NCI-H1436 treated with DMSO at 0.1 percent for 48 hours (cell line): ENCODE measurements at regions not wholly inside any gene's neighbourhood (a gene's known extent, or its start where the extent isn't known, plus 50 kb on each side); places are given as distances from the start of the nearest gene placed in this dataset.

ENCODE experiments used
- DNase-seq: peaks from one replicate; lab custom pipeline; 2025; lab: John Stamatoyannopoulos, UW

DNA sequence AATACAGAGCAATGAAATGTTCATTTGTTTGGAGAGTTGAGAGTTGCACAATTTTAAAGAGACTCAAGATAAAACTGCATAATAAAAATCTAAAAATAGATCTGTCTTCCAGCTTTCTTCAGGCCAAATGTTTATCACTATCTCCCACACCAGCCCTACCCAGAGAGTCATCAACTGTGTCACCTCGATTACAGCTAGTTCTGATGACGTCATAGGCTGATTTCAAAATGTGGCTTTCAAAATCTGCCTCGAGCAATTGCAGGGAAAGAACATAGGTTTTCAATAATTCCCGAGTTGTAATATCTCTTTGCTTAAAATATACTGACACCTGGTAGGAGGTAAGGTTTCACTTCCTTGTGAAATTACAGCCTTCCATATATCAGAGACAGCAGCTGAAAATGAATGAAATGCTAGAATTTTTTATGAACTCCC lies 677.6 kb upstream of the ID2 start:
- no peak for DNase-seq

DNA sequence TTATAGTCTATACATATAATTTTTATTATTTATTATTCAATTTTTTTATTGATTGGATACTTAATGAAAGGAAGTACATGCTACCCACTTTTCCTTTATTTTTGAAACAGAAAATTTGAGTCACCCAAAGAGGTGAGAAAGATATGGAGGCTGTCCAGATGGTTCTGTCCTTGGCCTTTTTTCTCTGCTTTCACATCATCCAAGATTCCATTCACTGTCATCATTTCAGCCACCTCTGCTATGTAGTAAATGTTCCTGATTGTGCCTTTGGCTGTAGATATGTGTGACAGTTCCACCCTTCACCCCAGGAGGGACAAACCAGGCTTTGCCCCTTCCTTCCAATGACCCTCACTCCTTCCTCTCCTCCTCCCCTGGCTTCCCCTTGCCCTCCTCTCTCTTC lies 675.7 kb upstream of the ID2 start:
- no peak for DNase-seq

DNA sequence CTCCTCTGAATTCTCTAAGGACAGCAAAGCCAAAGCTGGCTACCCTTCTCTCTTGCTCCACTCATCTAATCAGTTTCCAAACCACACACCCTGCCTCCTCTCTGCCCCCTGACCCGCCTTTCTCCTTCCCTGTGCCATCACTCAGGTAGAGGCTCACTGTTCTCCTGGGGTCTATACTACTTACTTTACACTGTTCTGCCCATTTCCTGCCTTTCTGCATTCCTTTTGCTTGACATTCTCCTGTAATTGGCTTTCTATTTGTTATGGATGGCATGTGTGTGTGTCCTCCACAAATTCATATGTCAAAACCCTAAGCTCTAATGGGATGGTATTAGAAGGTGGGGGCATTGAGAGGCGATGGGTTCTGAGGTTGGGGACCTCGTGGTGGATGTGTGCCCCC lies 675.2 kb upstream of the ID2 start:
- DNase-seq, result no peak

DNA sequence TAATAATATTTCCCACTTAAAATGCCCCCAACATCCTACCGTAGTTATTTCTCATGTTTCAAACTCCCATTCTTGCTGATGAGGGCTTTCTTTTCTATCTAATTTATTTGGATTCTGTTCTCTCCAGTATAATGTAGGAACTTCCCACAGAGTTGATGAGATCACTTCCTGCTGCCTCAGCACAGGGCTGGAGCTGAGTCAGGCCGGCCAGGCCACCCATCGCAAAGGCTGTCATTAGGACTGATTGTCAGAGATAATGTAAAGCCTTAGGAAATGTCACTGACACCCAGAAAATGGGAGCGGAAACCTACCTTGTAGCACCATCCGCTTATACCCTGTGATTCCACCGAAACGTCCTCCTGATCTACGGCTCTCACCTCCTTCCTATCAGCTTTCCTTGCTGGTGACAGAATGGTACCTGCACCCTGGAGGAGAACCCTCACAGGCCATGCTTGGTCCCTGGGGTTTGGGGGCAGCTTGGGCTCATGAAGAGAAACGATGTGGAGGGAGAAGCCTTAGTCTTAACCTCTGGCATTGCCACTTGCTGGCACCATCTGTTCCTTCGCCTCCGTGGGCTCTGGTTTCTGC lies 672.8 kb upstream of the ID2 start:
- DNase-seq, result no peak

DNA sequence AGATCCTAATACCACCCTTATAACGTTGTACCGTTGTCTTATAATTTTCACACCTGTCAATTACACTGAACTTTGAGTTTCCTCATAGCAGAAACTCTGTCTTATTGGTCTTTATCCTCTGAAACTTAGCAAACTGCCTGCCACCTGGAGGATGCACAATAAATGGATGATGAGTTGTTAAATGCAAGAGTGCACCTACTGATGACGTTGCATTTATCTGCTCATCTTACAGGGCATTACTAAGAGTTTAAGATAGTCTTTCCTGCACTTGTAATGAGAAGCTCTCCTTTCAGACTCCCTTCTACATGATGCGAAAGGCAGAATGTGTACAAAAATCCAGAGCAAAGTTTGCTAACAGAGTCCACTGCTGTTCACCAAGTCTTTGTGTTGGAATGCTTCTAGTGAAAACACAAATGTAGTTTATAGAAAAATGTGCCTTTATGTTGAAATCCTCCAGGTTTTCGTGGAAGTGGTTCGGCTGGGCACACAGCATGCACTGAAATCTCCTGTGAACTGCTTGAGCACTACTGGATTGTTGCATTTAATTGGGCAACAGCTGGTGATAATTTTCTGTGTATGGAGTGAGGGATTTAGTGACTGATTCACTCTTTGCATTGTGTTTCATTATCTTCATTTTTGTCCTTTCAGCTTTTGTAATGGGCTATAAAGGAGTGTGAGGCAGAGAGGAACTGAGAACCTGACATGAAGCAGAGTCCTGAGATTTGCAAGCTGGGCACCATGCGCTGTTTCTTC lies 665.8 kb upstream of the ID2 start:
- no peak for DNase-seq

DNA sequence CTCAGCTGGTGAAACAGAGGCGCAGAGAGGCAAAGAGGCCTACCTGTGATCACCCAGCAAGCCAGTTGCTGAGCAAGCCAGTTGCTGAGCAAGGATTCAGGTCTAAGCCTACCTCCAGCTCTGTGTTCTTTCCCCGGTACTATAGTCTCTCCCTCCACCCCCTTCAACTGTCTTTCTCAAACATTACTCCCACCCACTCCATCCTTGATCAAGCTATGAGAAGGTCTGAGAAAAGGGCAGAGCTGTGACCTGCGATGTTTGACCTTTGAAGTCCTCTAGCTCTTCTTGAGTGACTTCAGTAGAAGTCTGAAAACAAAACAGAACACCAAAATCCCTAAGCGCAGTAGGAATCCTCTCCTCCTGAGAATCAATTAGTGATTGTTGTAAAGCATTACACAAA lies 665.2 kb upstream of the ID2 start:
- no peak for DNase-seq

DNA sequence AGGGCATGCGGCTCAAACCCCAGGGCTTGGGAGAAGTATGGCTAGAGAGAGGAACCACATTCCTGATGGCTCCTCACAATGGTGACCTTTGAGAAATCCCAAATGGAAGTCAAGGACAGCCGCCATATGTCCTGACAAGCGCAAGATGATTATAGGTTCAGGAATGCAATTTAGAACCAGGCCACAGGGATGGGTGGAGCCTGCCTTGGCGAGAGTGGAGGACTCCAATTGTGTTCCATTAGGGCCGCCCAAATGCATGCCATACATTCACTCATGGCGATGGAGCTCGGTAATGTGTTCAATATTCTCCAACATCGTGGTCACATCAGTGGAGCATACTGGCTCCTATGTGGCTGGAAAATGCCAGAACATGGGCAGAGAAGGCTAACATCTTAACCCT lies 662.9 kb upstream of the ID2 start:
- DNase-seq, result no peak

DNA sequence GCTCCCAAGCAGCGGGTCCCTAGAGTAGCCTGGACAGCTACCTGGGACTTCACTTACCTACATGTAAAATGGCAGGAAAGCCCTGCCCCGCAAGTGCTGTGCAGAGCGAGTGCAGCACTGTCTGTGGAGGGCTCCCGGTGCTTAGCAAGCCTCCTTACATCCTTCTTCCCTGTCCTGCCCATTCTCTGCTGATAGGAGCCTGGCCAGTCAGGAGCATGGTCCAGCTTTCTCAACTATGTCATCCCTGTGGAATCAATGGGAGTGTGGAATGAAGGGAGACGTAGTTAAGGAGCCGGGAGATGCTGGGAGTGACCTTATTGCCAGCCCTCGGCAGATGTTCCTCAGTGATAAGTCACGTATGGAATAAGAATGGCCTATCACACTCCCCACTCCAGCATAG lies 661.9 kb upstream of the ID2 start:
- no peak for DNase-seq

DNA sequence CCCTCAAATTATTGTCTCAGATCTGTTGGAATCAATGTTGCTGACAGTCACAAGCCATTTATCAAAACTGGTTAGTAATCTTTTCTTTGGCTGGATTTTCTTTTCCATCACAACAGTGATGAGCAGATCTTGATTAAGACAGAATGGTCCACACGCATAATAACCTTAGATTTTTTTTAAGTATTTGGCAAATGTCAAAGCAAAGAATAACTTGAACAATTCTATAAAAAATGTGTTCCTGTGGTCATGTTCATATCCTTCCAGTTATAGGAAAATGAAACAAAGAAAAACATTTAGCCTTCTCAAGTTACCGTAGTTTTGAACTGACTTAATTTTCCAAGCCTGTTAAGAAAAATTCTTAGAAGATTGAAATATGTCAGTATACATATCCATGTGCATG lies 659.9 kb upstream of the ID2 start:
- no peak for DNase-seq

DNA sequence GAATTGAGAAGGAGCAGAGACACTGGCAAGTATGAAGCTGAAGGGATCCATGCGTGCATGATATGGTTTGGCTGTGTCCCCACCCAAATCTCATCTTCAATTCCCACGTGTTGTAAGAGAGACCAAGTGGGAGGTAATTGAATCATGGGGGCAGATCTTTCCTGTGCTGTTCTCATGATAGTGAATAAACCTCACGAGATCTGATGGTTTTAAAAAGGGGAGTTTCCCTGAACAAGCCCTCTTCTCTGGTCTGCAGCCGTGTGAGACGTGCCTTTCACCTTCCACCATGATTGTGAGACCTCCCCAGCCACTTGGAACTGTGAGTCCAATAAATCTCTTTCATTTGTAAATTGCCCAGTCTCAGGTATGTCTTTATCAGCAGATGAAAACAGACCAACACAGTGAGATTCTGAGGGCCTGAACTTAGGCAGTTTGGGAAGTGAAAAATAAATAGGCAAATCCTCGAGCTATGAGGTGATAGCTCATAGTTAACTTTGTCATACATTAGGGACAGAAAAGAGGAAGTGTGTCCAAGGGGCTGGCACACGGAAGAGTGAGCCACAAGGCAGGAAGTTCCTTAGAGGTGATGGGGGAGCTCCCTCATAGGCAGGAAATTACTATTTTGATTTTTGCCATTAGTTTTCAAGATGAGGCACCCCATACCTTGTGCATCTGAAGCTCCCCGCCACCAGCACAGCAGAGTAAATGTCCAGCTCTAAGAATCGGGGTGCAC lies 658.8 kb upstream of the ID2 start:
- DNase-seq, result no peak

DNA sequence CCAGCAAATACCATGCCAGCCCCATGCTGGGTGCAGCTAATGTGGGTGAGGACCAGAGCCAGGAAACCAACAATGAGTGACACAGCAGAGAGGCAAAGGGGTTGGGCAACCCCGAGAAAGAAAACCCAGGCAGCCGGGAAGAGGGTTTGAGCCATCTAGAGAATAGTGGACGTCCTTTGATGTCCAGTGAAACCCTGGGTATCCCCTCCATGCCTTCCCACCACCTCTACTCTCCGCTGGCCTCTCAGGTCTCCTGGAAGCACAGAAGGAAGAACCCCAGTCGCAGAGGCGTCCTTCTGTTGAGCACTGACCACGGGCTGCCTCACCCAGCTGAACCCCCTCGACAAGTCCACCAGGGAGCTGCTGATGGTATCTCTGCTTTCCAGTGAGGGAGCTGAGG lies 657.4 kb upstream of the ID2 start:
- DNase-seq, result no peak

DNA sequence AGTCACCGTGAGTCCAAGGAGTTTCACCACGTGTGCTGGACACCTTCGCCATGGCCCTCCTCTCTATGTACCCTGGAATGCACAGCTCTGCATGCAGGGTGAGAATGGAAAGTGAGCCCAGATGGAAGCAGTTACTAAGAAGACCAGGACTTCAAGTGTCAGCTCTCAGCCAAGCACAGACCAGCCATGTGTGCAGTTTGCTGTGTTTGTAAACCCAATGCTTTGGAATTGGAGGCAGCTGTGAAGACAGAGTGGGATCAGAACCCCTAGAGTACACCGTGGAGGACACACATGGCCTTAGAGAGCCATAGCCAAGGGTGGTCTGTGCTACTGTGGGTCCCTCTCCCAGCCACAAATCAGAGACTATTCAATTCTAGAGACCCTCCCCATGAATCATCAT lies 655.5 kb upstream of the ID2 start:
- no peak for DNase-seq

DNA sequence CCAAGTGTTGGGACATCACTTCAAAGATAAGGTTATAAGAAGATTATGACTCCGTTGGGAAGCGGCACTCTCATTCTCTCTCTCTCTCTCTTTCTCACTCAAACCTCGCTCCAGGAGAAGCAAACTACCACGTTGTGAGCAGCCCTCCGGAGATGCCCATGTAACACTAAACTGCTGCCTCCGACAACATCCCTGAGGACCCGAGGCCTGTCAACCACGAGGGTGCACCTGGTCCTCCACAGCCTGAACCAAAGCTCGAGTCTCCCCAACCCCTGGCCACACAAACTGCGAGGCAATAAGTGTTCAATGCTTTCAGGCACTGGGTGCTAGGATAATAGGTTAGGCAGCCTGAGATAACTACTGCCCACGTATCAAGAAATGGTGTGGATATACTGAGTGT lies 654.5 kb upstream of the ID2 start:
- no peak for DNase-seq

DNA sequence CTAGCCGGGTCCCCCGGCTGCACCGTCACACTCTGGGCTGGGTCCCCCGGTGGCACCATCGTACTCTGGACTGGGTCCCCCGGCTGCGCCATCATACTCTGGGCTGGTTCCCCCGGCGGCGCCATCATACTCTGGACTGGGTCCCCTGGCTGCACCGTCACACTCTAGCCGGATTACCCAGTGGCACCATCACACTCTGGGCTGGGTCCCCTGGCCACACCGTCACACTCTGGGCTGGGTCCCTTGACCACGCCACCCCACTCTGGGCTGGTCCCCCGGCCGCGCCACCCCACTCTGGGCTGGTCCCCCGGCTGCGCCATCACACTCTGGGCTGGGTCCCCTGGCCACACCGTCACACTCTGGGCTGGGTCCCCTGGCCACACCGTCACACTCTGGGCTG lies 653.8 kb upstream of the ID2 start:
- DNase-seq, result no peak

DNA sequence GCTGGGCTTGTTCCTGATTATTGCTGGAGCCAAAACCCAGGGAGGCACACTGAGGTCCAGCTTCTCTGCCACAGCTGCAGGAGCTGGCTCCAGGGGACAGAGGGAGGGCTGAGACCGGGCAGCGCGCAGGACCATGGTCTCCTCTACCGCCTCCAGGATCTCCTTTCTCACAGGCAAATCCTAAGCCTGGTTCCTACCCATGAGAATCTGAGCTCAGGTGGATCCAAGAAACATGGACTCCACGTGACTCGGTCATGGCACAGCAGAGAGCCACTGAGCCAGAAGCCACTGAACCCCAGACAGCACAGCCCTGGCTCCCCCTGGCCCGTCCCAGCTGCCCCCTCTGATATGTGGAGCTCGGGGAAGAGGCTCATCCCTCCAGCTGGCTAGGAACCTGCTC lies 653.4 kb upstream of the ID2 start:
- no peak for DNase-seq

DNA sequence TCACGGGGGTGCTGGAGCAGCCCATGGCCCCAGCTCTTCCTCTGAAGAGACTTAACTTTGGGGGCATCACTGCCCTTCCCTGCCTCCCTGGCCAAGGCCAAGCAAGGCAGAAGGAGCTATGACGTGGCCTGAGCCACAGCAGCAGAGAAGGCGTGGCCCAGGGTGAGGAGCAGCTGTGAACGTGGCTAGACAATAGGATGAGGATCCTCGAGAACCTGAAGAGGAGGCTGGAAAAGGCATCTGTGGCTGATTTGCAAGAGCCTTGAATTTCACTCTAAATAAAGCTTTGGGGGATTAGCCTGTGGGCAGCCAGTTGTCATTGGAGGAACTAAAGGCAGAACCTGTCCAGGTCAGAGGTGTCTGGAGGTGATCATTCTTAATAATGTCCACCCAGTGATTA lies 652.9 kb upstream of the ID2 start:
- DNase-seq, result no peak

DNA sequence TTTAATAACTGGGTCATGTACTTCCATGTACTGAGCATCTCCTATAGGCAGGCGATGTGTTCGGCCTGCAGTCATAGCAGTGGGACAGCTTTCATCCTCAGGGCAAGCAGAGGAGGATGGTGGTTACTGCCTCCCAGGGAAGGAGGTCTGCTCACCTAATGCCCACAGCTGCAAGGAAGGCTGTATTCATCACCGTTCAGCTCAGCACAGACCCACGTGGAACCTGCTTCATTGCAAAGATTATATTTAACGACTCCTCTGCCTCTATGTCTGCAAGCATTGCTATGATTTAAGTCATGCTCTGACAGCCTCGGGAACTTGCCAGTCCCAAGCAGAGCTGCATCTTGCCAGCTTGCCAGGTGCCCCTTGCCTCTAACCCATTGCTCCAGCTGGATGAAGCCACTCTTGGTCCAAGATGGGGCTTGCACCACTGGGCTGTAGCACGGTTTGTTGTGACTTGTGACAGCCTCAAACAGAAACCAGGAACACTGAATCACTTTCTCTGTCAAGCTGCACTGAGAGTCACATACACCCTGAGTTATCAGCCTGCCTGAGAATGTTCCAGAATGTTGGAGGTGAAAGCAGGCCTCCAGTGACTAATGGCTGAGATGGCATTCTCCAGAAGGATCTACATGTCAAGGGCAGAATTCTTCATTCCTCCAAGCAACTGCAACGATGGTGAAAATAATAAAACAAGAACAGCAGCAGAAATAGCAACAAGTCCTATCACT lies 651.1 kb upstream of the ID2 start:
- no peak for DNase-seq

DNA sequence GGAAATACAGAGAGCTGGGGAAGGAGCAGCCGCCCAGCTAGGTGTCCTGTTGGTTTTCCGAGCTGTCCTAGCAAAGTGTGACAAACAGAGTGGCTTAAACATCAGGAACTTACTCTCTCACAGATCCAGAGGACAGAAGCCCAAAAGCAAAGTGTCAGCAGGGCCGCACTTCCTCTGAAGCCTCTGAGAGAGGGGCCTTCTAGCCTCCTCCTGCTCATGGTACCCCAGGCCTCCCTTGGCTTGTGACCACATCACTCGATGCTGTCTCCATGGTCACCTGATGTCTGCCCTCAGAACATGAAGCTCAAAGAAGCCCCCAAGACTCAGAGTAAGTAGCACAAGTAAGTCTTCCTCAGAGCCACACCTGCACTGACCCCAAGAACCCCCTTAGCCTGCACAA lies 650.5 kb upstream of the ID2 start:
- DNase-seq, result no peak

DNA sequence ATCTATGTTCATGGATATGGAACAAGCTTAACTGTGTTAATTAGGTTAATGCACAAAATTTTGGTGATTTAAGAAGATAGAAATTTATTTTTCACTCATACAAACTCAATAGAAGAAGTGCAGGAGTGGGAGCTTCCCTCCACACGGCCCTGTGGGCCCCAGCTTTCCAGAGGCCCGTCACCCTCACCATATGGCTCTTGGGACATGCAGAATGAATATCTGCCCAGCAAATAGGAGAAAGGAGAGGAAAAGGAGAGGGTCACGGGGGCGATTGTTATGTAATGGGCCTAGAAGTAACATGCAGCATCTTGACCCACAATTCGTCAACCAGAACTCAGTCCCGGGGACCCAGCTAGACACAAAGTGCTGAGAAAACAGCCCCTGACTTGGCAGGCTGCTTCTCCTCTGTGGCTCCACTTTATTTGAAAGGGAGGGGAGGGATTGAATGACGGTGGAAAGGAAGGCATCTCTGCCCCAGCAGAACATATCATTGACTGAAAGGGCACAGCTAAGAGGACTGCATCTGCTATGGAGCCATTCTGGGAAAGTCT lies 648.2 kb upstream of the ID2 start:
- DNase-seq, result no peak

DNA sequence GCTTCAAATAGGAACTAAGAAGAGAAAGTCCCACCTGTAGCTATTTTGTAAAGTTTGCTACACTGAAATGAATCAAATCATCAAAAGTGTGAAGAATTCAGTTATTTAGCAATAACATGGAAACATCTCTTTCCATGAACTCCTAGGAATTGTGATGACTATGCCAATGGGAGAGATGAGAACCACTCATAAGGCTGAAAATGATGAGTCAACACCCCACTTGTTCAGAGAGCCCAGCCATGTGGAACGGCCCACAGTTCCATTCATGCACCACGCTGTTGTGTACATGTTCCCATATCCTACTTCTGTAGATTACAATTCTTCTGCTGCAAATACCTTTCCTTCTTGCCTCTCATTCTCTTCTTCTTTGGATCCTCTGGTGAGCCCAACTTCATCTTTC lies 645.5 kb upstream of the ID2 start:
- no peak for DNase-seq

DNA sequence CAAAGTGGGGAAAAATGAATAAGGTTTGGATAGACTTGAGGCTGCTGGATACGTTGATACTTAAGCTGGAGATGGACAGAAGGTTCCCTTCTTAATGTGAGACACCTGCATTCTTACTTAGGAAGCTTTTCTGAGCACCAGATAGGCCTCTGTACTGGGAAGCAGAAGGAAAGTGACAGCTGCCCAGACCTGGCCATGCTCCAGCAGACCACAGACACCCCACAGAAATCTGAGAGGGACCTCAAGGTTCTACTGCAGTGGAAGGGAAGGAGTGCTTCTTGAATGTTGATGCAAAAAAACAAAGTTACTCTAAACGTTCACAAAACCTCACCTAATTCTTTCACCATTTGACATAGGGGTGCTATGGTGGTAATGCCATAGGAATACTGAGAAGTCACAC lies 642.1 kb upstream of the ID2 start:
- no peak for DNase-seq

DNA sequence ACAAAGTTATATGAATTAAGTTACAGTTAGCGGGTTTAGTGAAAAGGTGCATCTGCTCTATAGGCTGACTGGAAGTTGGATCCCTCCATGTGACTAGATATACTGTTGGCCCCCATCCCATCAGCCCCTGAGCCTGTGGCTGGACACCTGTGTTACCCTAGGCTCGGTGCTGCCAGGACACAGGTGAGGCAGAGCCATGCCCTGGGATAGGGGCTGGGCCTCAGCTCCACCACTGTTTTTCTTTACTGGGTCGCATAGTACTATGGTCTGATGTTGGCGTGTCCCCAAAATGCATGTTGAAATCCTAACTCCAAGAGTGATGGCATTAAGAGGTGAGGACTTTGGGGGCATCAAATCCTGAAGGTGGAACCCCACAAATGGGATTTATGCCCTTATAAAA lies 638.6 kb upstream of the ID2 start:
- DNase-seq, result no peak
